DMS79 (cell line): ENCODE measurements at regions not wholly inside any gene's neighbourhood (a gene's known extent, or its start where the extent isn't known, plus 50 kb on each side); places are given as distances from the start of the nearest gene placed in this dataset.
"Not testable (repeated sequence)": the region's sequence is repeated elsewhere in the genome, so short reads cannot be mapped to it uniquely, and the experiment has no call there.

Experiments
- DNase-seq: peaks from one replicate; lab custom pipeline; 2025; lab: John Stamatoyannopoulos, UW

DNA sequence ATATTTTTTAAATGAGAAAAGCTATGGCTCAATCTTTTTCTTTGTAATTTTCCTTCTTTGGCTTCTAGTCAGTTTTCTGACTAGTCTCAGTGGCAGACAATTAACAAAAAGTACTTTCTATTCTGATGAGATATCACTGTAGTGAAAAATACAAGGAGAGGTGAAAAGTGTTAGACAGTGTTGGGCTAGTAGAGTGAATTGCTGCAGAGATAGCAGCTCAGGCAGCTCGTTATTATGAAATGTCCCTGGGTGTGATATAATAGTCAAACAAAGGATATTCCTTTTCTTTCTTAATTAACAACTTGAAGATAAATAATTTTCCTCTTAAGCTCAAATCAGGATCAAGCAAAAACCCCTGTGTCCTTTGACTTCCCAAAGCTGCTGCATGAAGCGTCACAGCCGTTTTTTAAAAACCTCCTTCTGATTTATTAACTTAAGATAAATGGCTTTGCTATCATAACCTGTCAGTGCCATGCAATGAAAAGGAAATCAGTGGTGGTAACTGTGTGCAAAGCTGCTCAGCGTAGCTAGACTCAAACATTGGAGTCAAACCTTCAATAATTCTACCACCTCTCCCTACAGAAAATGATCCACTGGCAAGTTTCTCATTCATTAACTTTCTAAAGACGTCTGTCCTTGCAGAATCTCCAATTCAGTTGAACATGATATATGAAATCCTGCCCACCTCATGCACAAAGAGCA lies 646.6 kb upstream of the PTBP2 start:
- DNase-seq, result no peak

DNA sequence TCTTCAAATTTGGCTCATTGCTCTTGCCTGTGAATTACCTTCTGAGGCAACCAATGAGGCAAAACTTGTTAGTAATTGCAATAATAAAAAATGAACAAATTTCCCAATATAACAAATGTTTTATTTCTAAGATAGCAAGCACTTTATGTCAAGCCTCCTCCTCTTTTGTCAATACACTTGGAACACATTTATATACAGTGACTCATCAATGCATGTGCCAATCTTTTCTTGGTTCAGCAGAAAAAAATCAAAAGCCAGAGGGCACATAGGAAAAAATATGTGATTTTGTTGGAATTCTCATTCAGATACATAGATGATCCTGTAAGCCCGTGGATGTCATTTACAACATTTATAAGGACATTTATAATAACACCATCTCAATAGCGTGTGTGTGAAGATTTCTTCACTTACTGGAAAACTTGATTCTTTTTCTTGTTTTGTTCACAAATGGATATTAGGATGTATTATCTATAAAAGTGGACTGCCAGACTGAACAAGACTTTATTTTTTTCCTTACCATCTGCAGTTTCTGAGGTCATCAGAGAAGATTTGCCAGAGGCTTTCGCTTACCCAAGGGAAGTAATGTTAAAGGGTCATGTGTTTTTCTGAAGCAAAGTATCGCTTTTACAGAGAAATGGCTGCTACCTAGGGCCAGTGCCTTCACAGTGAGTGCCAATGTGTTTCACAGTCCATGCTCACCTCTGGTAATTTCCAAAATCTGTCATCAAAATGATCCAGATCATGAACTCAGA lies 645.7 kb upstream of the PTBP2 start:
- DNase-seq, result no peak

DNA sequence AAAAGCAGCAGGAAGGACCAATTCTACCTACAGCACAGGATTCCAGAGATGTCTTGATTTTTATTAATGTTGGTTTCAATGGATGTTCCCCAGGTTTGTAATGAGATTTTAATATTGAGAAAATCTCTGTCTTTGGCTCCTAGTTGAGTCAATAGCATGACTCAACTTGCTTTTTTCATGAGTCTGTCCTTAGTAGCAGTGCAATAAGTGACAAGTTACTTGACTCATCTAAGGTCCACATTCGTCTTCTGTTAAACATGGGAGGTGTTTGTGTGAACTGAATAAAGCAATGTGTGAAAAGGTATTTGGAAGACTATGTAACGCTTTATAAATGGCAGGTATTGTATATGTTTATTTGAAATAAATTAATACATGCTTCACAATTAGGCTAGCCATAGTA lies 645.0 kb upstream of the PTBP2 start:
- DNase-seq, result no peak

DNA sequence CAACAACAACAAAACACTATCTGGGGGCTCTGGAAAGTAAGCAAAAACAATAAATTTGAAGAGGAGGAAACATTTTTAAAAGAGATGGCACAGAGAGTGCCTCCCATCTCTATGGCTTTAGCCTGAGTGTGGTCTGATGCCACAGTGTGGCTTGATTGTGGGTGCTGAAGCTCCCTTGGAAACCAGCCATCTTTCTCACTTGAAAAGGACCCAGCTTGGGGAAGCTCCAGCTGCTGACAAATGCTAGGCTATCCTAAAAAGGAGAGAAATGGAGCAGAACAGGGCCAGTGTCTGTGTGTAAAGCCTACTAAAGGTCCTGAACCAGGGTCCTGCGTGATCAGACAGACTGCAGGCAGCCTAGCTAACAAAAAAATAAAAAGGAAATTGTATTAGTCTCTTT lies 642.0 kb upstream of the PTBP2 start:
- no peak for DNase-seq

DNA sequence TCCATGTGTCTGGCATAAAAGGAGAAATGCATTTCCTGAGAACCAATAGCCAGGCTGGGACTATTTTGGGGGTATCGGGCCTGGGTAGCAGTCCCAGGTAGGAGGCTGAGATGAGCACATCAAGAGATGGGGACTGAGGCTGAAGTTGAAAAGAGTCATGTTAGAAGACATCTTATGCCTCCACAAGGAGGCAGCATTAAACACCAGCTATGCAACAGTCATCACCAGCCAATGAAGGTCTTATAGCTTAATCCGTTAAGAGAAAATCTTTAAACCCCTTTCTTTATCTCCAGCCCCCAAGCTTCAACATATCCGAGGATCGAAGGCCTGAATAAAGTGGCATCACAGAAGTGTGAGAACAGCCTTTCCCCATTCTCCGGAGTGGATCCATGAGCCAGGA lies 640.7 kb upstream of the PTBP2 start:
- DNase-seq, result no peak

DNA sequence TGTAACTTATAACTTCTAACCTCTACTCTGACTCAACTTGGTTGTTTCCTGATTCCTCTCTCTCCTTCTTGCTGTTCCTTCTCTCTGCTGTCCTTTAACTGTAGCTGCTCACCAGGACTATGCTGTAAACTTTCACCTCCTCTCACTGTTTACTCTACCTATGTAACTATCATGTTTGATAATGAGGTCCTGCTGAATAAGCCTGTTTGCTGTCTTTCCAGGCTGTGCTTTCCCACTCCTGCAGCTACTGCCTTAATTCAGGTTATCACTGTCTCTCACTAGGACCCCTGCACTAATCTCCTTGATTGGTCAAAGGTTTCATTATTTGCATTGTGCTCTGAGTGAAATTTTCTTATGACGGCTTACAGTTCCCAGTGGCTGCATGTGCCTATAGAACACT lies 633.9 kb upstream of the PTBP2 start:
- no peak for DNase-seq

DNA sequence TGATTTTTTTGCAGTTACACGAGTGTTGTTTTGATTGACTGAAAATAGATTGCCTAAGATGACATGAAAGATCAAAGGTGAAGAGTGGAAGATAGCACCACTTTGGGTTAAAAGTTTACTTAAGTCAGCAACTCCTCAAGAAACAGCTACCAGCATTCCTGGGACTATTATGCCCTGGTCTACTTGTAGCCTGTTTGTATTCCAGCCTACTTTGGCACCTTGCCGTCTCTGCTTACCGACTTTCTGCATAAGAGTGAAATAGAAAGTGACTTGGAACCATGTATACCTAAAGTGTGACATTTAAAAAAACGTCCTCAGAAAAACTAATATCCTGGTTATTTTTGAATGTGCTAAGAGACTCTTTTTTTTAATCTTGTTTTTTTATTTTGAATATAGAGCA lies 631.5 kb upstream of the PTBP2 start:
- DNase-seq, result no peak

DNA sequence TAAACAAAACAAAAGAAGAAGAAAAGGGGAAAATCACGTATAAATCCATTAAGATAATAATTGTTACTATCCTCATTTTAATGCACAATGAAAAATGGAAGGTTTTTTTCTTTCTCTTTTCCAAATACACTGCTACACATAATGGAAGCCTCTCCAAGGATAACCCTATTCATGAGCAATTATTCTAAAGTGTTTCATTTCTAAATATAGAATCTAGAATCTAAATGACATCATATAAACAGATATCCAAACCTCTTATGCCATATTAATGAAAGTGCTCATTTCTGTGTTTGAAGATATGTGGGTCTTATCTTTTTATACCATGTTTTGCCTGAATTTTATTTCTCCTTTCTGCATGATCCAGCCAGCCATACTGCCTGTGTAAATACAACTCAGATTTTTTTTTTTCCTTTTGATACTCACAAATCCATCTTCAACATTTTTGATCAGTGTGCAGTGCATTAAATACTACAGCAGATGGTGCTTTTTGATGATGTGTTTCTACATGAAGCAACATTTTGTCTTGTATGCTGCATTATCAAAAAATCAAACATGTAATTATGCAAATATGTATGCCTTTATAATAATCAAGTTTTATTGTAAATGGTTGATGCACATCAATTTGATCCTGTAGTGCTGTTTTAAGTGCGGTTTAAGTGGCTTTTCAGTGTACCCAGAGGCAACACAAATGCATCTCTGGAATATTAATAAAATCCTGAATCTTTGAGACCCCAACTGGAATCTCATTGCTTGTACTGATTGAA lies 625.6 kb upstream of the PTBP2 start:
- DNase-seq, result peak; percentile 36

DNA sequence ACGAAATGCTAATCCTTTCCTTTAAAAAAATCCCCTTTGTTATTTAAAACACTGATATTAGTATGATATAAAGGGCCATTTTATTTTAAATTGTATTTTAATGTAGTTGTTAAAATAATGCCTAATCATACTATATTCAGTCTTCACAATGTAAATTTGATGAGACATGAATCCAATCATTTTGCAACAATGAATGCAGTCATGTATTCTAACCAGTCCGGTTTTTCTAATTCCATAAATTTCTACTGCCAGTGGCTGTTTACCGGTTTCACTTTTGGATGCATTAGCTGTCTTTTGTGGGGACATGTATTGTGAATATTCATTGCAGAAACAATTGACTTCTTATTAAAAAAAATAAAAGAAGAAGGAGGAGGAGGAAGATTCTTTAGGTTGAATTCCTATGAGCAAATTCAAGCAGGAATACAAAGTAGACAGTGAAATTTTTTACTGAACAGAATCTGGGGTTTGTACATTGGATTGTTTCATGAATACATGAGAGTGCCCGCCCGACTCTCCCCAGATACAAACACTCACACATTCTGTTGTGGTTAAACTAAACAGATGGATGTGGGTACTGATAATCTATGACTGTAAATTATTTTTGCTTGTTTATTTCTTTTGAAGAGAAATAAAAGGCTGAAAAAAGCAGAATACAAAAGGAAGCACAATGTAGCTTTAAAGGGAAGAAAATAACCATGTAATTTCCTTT lies 624.8 kb upstream of the PTBP2 start:
- no peak for DNase-seq

DNA sequence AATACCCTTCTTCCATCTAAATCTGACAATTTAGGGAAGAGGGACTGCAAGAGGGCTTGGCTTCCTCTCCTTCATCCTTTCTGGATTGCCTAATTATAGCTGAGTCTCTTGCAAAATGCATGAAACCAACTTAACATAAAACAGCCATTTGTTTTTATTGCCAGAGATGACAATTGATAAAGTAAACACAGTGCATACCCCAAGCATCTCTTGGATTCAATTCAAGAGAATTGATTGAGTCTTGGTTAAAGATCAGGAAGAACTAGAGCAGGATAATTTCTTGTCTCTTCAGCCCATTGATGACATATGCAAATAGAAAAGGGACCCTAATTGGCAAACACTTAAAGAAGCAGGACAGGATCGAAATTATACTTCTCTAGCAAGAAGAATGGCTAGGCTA lies 617.1 kb upstream of the PTBP2 start:
- DNase-seq, result no peak

DNA sequence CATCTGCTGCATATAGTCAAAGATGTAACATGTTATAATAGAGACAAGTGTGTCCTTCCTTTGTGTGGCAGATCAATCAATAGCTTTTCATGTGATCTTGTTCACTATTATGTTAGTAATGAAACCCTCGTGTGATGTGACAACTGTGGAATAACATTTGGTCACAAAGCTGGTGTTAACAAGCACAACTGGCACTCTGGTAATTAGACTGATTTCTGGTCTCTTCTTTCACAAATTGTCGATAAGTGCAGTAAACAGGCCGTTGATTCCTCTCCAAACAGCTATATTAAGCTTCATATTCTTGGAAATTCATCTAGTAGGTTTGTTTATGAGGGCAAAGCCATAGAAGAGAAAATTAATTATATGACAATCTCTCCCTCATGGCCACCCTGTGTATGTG lies 616.7 kb upstream of the PTBP2 start:
- no peak for DNase-seq

DNA sequence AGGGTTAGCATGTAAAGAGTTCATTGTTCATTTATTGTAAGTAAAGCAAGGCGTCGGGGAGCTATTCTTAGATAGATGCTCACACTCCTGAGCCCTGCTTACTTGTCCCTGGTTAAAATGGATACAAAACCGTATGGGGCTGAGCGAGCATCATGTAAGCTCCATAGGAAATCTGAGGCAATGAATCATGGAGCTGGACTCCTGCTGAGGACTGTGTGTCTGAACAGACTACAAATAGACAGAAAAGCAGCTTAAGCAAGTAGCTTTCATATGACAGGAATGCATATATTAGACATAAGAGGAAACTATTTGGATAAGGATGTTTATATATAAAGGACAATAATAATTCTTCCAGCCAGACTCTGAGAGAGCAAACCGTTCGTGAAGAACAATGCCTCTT lies 604.9 kb upstream of the PTBP2 start:
- DNase-seq, result no peak

DNA sequence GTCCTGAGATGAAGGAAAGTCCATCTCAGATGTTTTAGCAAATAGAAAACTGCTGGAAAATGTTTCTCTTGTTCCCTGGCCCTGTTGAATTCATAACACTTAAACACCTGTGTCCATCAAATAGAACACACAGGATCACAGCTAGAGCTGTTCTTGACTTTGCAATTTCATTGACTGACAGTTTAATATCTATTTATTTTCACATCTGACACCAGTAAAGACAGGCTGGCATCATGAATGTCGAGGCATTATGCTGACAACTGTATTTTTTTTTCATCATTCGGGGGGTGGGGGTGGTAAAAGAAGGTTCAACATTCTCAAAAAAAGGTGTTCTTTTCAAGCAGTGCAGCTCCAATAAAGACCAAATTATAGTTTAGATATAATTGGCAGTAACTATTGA lies 591.2 kb upstream of the PTBP2 start:
- no peak for DNase-seq

DNA sequence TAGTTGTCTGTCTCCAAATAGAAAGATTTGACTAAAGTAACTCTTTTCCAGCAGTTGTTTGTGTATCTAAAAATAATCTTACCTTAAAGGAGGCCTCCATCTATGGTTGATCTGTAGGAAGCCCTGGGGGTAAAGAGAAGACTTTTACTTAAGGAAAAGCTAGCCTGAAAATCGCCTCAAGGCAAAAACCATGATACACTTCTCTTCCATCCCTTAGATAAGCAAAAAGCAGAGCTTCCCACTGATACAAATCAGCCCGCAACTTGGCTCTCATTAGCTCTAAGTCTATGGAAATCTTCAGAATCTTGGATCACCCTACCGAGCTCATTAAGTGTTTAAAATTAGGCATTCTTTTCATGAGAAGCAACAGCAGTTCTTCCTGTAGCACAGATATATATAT lies 576.9 kb upstream of the PTBP2 start:
- DNase-seq, result no peak

DNA sequence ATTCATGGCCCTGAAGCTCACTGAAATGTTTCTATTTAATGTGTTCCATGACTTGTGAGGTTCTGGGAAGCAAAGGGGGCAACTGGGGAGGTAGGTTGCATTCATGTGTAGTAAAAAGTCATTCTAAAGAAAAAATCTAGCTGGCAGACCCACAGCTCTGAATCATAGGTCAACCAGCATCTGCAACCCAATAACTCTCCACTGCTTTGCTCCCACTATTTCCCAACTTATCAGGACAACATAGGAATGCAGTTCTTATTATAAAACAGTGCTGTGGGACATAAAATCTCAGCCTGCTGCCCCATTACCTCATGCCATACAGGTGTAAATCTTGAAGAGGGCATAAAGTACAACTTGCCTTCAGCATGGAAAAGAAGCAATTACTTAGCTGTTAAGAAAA lies 576.1 kb upstream of the PTBP2 start:
- DNase-seq, result no peak

DNA sequence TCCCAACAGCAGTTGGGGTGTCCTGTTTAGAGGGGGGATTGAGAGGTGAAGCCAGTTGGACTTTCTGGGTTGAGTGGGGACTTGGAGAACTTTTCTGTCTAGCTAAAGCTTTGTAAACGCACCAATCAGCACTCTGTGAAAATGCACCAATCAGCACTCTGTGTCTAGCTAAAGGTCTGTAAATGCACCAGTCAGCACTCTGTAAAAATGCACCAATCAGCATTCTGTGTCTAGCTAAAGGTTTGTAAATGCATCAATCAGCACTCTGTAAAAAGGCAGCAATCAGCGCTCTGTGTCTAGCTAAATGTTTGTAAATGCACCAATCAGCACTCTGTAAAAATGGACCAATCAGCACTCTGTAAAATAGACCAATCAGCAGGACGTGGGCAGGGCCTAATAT lies 568.6 kb upstream of the PTBP2 start:
- DNase-seq, result not testable (repeated sequence)

DNA sequence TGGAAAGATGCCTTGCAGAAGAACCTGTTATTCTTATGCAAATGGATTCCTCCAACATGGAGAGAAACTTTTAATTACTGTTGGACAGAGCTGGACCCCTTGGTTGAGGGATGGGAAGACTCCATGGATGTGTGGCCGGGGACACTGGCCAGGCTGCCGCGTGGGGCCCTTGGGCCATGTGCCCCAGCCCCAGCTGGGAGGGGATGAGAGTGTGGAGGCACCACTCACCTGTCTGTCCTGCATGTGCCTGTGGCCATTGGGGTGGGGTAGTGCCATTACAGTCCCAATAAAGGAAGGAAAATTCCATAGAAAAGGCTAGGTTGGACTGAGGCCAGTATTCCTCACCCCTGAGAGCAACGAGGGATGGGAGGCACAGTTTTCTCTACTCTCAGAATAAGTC lies 564.5 kb upstream of the PTBP2 start:
- DNase-seq, result no peak

DNA sequence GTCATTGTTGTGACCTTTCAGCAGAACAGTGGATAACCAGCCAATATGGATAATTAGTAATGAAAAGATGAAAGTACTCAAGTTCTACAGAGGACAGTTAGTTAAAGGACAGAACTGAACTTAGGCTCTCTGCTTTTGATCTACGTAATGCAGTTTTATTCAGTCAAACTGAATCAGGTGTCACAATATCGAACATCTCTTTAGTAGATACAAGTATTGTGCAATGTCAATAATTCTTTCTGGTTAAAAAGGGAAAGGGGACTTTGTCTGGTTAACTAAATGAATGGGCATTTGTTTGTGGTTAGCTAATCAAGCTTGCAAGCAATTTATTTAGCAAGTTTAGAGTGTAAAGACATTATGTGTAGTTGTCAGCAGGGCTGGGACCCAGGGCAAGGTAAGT lies 562.2 kb upstream of the PTBP2 start:
- no peak for DNase-seq

DNA sequence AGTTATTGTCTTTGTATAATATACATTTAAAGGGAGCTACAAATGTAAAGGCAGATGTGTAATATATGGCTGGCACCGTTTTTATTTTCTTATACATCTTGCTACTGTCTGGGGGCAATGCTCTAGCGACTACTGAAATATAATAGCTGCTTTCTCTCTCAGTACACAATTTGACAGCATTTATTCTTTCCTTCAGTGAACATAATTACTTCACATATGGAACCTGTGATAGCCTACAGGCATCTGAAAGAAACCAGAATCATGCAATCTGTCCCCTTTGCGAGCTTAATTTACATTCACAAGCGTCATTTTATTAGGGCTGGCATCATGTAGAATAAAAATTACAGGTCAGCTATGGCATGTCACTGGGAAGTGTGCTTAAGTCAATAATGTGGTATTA lies 557.5 kb upstream of the PTBP2 start:
- no peak for DNase-seq

DNA sequence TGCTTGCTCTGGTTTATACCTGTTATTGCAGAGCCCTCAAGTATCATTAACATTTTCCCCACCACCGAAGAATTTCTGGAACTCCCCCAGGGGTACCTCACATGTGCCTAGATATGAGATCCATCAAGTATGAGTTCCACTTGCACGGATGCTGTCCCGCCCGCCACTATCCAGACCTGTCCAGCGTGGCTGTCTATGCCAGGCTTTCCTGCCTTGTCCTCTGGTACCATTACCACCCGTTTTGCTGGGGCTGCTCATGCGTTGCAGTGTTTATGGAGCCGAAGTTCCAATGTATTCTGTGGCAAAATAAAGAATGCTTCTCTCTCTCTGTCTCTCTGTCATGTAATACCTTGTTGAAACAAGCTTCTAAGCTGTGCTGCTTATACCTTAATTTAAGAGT lies 543.5 kb upstream of the PTBP2 start:
- no peak for DNase-seq

DNA sequence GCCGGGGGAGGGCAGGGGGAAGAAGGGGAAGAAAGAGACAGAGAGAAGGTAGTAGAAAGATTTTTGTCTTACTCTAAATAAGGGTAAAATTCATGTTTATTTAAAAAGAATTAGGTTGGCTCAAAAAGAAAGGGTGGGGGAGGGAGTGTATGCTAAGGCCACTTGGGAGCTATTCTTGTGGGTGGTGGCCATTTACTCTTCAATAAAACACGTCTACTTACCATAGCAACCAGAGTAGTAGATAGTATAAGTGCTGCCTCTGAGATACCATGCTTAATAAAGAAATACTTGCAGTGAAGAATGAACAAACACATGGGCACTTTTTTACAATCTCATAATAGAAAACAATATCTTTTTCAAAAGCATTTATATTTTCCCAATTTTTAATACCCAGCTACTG lies 538.1 kb upstream of the PTBP2 start:
- no peak for DNase-seq

DNA sequence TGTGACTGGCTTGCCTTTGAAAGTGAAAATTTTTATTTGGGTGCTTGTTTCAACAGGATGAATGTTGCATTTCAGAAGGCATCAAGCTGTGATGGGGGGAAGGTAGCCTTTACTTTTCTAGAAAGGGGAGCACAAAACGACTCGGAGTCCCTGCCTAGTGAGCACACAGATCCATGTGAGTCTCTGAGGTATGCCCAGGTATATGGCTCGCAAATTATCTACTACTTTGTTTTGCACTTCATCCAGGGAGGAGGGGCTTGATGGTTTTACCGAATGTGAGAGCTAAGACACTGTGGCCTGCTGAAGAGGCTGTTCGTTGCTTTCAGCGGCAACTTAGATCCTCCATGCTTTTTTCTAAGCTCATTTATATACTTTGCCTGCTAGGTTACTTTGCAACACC lies 537.7 kb upstream of the PTBP2 start:
- DNase-seq, result no peak

DNA sequence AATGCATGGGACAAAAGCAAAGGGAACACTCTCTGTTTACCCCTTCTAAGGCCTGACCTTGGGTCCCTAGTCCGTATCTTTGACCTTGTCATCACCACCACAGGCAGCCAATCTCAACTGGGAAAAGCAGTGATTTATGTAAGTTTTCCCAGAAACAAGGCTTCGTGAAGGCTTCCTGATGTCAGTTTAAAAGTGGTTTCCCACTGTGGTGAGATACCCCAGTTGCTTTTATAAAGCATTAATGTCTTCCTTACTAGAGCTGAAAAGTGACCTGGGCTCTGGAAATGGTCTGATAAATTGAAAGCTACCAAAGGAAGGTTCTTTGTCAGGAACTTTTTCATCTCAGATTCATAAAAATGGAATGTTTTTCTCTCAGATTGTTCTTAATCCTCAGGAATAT lies 536.4 kb upstream of the PTBP2 start:
- DNase-seq, result no peak
